Parathyroid adenoma (tissue), 2 donors: ENCODE measurements at regions not wholly inside any gene's neighbourhood (a gene's known extent, or its start where the extent isn't known, plus 50 kb on each side); places are given as distances from the start of the nearest gene placed in this dataset.

ENCODE experiments used
- H2AFZ ChIP-seq: fragments of 300-600 bp; sonication (generic); one replicate; pipeline ENCODE4 v1.7.0; 2017; ENCODE audit warnings: antibody characterized with exemption, mild to moderate bottlenecking
- H3K27ac ChIP-seq: fragments of 300-600 bp; sonication (generic); one replicate; pipeline ENCODE4 v1.7.0; 2017
- H3K27me3 ChIP-seq: fragments of 300-600 bp; sonication (generic); one replicate; pipeline ENCODE4 v1.7.0; 2017; ENCODE audit warnings: low read length; ENCODE audit not compliant: control insufficient read depth, insufficient read depth
- H3K36me3 ChIP-seq: fragments of 300-600 bp; sonication (generic); one replicate; pipeline ENCODE4 v1.7.0; 2017; ENCODE audit warnings: low read length; ENCODE audit not compliant: control insufficient read depth, insufficient read depth
- H3K4me1 ChIP-seq: fragments of 300-600 bp; sonication (generic); one replicate; pipeline ENCODE4 v1.7.0; 2017; ENCODE audit warnings: control low read depth
- H3K4me2 ChIP-seq: fragments of 300-600 bp; sonication (generic); one replicate; pipeline ENCODE4 v1.7.0; 2017; ENCODE audit warnings: low read length
- H3K4me3 ChIP-seq: fragments of 300-600 bp; sonication (generic); one replicate; pipeline ENCODE4 v1.7.0; 2017; ENCODE audit warnings: low read depth, low read length
- H3K79me2 ChIP-seq: fragments of 300-600 bp; sonication (generic); one replicate; pipeline ENCODE4 v1.7.0; 2017; ENCODE audit warnings: control low read depth
- H3K9ac ChIP-seq: fragments of 300-600 bp; sonication (generic); one replicate; pipeline ENCODE4 v1.7.0; 2017; ENCODE audit warnings: mild to moderate bottlenecking
- H3K9me3 ChIP-seq: fragments of 300-600 bp; sonication (generic); one replicate; pipeline ENCODE4 v1.7.0; 2017; ENCODE audit warnings: low read length; ENCODE audit not compliant: control insufficient read depth
- CTCF ChIP-seq: fragments of 300-600 bp; sonication (generic); IDR thresholded peaks from one replicate; pipeline ENCODE4 v1.7.0; 2017; ENCODE audit warnings: antibody characterized with exemption, mild to moderate bottlenecking
- donor health status: primary hyperparathyroidism.

GRCh38 chr21:28148400-28149064 is 844.1 kb downstream of the LTN1 start:
- Histone ChIP-seq H3K79me2 (no peaks in the 10 kb centered on the region), H3K27ac (no peak overlapping the region)

DNA sequence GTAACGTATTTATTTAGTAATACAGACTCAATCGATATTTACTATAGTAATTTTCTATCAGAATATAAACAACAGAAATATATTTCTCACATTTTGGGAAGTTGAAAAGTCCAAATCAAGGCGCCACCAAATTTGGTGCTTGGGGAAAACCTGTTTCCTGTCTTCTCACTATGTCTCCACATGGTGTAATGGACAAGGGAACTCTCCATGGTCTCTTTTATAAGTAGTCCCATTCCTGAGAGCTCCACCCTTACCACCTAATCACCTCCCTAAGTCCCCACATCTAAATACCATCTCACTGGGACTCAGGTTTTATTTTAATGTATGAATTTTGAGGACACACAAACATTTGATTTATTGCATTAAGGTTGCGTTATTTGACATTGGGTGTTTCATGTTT is 848.0 kb downstream of the LTN1 start:
- H3K27me3 ChIP-seq: no peaks in the 10 kb centered on the region
- H3K4me2 ChIP-seq: no peak overlapping the region
- H3K4me1 ChIP-seq: no peaks in the 10 kb centered on the region
- no peak overlapping the region for H3K9ac ChIP-seq
- H3K9me3 ChIP-seq: no peaks in the 10 kb centered on the region
- H2AFZ ChIP-seq: no peak overlapping the region
- H3K4me3 ChIP-seq: no peak overlapping the region
- no peak for TF ChIP-seq CTCF
- H3K36me3 ChIP-seq: no peaks in the 10 kb centered on the region
- H3K79me2 ChIP-seq: no peaks in the 10 kb centered on the region
- H3K27ac ChIP-seq: no peak overlapping the region

More at GRCh38 chr21:28148400-28149064, 844.1 kb downstream of the LTN1 start:
- Histone ChIP-seq H3K9me3 (no peaks in the 10 kb centered on the region), H3K4me3 (no peak overlapping the region), H3K36me3 (no peaks in the 10 kb centered on the region), H3K4me2 (no peak overlapping the region), H2AFZ (no peak overlapping the region), H3K9ac (no peak overlapping the region), H3K4me1 (no peaks in the 10 kb centered on the region), H3K27me3 (no peaks in the 10 kb centered on the region)
- no peak for TF ChIP-seq CTCF

- no peak overlapping the region for H3K4me3 ChIP-seq
- no peaks in the 10 kb centered on the region for H3K27me3 ChIP-seq
- H3K4me2 ChIP-seq: no peak overlapping the region
- H3K9me3 ChIP-seq: no peaks in the 10 kb centered on the region
- no peaks in the 10 kb centered on the region for H3K36me3 ChIP-seq
- H2AFZ ChIP-seq: no peak overlapping the region
- no peak overlapping the region for H3K9ac ChIP-seq
- no peak for TF ChIP-seq CTCF
- no peaks in the 10 kb centered on the region for H3K79me2 ChIP-seq
- H3K4me1 ChIP-seq: no peaks in the 10 kb centered on the region
- H3K27ac ChIP-seq: no peak overlapping the region
These were observed 848.6 kb downstream of the LTN1 start for GRCh38 chr21:28144089-28144488.

DNA sequence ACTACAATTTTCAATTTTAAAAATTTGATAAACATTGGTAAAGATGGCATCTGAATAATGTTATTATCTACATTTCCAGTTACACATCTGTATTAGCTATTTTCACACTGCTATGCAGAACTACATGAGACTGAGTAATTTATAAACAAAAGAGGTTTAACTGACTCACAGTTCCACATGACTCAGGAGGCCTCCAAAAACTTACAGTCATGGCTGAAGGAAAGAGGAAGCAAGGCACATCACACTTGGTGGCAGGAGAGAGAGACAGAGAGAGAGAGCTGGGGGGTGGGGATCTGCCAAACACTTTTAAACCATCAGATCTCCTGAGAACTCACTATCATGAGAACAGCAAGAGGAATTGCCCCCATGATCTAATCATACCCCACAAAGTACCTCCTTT is 850.0 kb downstream of the LTN1 start:
- Histone ChIP-seq H3K27me3 (no peaks in the 10 kb centered on the region), H3K4me2 (no peak overlapping the region), H3K4me3 (no peak overlapping the region), H3K9ac (no peak overlapping the region), H3K79me2 (no peaks in the 10 kb centered on the region), H3K4me1 (no peaks in the 10 kb centered on the region), H3K9me3 (no peaks in the 10 kb centered on the region), H3K27ac (no peak overlapping the region), H3K36me3 (no peaks in the 10 kb centered on the region), H2AFZ (no peak overlapping the region)
- TF ChIP-seq CTCF: no peak

DNA sequence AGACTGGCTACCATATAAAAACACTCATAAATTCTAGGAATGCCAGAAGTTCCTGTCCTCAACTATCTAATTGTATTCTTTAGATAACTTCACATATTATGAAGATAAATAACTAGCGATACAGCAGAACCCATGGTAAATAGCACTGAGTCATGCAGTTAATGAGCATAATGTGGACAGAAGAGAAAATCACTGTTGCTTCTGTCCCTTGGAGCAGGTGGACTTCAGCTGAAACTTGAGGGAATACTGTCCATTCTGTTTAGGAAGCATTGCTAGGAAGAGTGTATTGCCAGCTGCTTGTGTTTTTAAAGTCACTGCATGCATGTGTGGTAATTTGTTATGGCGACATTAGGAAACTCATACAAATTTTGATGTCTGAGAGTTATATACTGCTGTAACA is 854.4 kb downstream of the LTN1 start:
- H3K9ac ChIP-seq: no peak overlapping the region
- no peaks in the 10 kb centered on the region for H3K79me2 ChIP-seq
- TF ChIP-seq CTCF: no peak
- H3K27ac ChIP-seq: no peak overlapping the region
- H3K4me2 ChIP-seq: no peak overlapping the region
- H3K27me3 ChIP-seq: no peaks in the 10 kb centered on the region
- H3K4me1 ChIP-seq: no peaks in the 10 kb centered on the region
- no peaks in the 10 kb centered on the region for H3K36me3 ChIP-seq
- H2AFZ ChIP-seq: no peak overlapping the region
- no peak overlapping the region for H3K4me3 ChIP-seq
- no peaks in the 10 kb centered on the region for H3K9me3 ChIP-seq
